ENCODE measurements at regions not wholly inside any gene's neighbourhood (a gene's known extent, or its start where the extent isn't known, plus 50 kb on each side); places are given as distances from the start of the nearest gene placed in this dataset.

DNA sequence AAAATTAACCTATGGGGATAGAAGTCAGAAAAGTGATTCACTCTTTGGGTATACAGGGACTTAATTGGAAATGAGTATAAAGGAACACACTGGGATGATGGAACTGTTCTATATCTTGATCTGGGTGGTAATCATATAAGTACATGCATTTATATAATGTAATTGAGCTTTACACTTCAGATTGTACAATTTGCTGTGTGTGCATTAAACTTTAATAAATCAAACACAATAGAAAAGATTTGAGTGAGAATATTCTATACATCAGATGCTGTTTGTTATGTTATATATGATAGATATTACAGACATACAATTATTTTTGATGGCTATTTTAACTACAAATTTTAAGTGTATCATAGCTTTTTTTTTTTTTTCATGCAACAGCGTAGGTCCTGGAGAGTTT, 860.2 kb upstream of the ARPP21 start:
- H3K36me3 ChIP-seq (ENCODE audit: control insufficient read depth in 2 of 2, extremely low read depth in 1 of 2, insufficient read depth in 2 of 2, low read length in 2 of 2), result no peaks in the 10 kb centered on the region
- dilution Hi-C loops (cut with MboI; ENCODE audit: extremely low pct_ligation_motif_present, low sequenced_read_pairs), result no loop called here
- H3K4me3 ChIP-seq (ENCODE audit: control insufficient read depth in 2 of 3, extremely low read depth in 1 of 3, insufficient read depth in 2 of 3, low read depth in 1 of 3, low read length in 3 of 3), result no peak overlapping the region
- no peak overlapping the region for H3K4me2 ChIP-seq (ENCODE audit: control insufficient read depth, extremely low read depth, insufficient read depth, low read depth, low read length)
- no peaks in the 10 kb centered on the region for H4K20me1 ChIP-seq (ENCODE audit: control insufficient read depth, extremely low read depth, insufficient read depth, low read length)
- H3K9me3 ChIP-seq (ENCODE audit: control insufficient read depth, low read depth, low read length), result no peaks in the 10 kb centered on the region
- H3K9ac ChIP-seq (ENCODE audit: control insufficient read depth, extremely low read depth, insufficient read depth, low read length), result no peak overlapping the region
- H3K27me3 ChIP-seq (ENCODE audit: control insufficient read depth, extremely low read depth, insufficient read depth, low read length), result no peaks in the 10 kb centered on the region
- no peaks in the 10 kb centered on the region for H3K79me2 ChIP-seq (ENCODE audit: control insufficient read depth, insufficient read depth, low read length)
- no peaks in the 10 kb centered on the region for H3K4me1 ChIP-seq (ENCODE audit: control insufficient read depth, extremely low read depth, insufficient read depth, low read length)
- no peak overlapping the region for H3K27ac ChIP-seq (ENCODE audit: control insufficient read depth, insufficient read depth, low read length)
- DNase-seq (ENCODE audit: low read depth, low spot score) (no peak), FAIRE-seq (no peak)
- no peak overlapping the region for H2AFZ ChIP-seq (ENCODE audit: control insufficient read depth, low read length)
- H3K9me1 ChIP-seq (ENCODE audit: control insufficient read depth, extremely low read depth, insufficient read depth, low read length), result no peaks in the 10 kb centered on the region
- no peak for TF ChIP-seq EZH2 (IDR thresholded peaks at IDR 0.05; ENCODE audit: low read length)
- TF ChIP-seq, protein P1, sequence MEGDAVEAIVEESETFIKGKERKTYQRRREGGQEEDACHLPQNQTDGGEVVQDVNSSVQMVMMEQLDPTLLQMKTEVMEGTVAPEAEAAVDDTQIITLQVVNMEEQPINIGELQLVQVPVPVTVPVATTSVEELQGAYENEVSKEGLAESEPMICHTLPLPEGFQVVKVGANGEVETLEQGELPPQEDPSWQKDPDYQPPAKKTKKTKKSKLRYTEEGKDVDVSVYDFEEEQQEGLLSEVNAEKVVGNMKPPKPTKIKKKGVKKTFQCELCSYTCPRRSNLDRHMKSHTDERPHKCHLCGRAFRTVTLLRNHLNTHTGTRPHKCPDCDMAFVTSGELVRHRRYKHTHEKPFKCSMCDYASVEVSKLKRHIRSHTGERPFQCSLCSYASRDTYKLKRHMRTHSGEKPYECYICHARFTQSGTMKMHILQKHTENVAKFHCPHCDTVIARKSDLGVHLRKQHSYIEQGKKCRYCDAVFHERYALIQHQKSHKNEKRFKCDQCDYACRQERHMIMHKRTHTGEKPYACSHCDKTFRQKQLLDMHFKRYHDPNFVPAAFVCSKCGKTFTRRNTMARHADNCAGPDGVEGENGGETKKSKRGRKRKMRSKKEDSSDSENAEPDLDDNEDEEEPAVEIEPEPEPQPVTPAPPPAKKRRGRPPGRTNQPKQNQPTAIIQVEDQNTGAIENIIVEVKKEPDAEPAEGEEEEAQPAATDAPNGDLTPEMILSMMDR (optimal IDR thresholded peaks at IDR 0.05 in 1 of 3, IDR thresholded peaks at IDR 0.05 in 1 of 3, conservative IDR thresholded peaks at IDR 0.05 in 1 of 3; ENCODE audit: extremely low read depth in 1 of 3, insufficient read depth in 2 of 3, low read length in 3 of 3), result no peak

DNA sequence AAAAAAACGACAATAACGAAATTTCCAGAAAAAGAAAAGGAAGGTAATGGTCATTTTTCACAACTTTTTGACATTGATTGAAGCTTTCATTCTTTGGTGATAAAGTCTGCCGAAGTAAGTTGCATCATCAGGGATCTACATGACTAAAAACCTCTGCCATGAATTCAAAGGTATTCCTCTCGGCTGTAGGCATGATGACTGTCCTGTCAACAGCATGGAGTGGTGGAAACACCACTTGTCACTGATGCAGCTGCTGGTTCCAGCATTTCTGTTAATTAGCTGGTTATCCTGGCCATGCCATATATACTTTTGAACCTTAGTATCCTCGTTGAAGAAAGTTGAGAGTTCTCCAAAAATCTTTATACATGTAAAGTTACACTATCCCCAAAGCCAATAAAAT, 859.0 kb upstream of the ARPP21 start:
- H2AFZ ChIP-seq (ENCODE audit: control insufficient read depth, low read length), result no peak overlapping the region

More for the DNA sequence above, 859.0 kb upstream of the ARPP21 start:
- Histone ChIP-seq H3K9ac (ENCODE audit: control insufficient read depth, extremely low read depth, insufficient read depth, low read length) (no peak overlapping the region), H3K9me1 (ENCODE audit: control insufficient read depth, extremely low read depth, insufficient read depth, low read length) (no peaks in the 10 kb centered on the region), H3K27ac (ENCODE audit: control insufficient read depth, insufficient read depth, low read length) (no peak overlapping the region), H4K20me1 (ENCODE audit: control insufficient read depth, extremely low read depth, insufficient read depth, low read length) (no peaks in the 10 kb centered on the region), H3K79me2 (ENCODE audit: control insufficient read depth, insufficient read depth, low read length) (no peaks in the 10 kb centered on the region), H3K27me3 (ENCODE audit: control insufficient read depth, extremely low read depth, insufficient read depth, low read length) (no peaks in the 10 kb centered on the region), H3K9me3 (ENCODE audit: control insufficient read depth, low read depth, low read length) (no peaks in the 10 kb centered on the region), H3K36me3 (ENCODE audit: control insufficient read depth in 2 of 2, extremely low read depth in 1 of 2, insufficient read depth in 2 of 2, low read length in 2 of 2) (no peaks in the 10 kb centered on the region), H3K4me3 (ENCODE audit: control insufficient read depth in 2 of 3, extremely low read depth in 1 of 3, insufficient read depth in 2 of 3, low read depth in 1 of 3, low read length in 3 of 3) (no peak overlapping the region), H3K4me1 (ENCODE audit: control insufficient read depth, extremely low read depth, insufficient read depth, low read length) (no peaks in the 10 kb centered on the region), H3K4me2 (ENCODE audit: control insufficient read depth, extremely low read depth, insufficient read depth, low read depth, low read length) (no peak overlapping the region)
- FAIRE-seq, result no peak
- DNase-seq (ENCODE audit: low read depth, low spot score), result no peak
- dilution Hi-C loops (cut with MboI; ENCODE audit: extremely low pct_ligation_motif_present, low sequenced_read_pairs), result no loop called here
- no peak for TF ChIP-seq EZH2 (IDR thresholded peaks at IDR 0.05; ENCODE audit: low read length)
- TF ChIP-seq, protein P1 (optimal IDR thresholded peaks at IDR 0.05 in 1 of 3, IDR thresholded peaks at IDR 0.05 in 1 of 3, conservative IDR thresholded peaks at IDR 0.05 in 1 of 3; ENCODE audit: extremely low read depth in 1 of 3, insufficient read depth in 2 of 3, low read length in 3 of 3), result no peak

Data from keratinocyte (primary cell).